NT2/D1 (cell line): ENCODE measurements at regions not wholly inside any gene's neighbourhood (a gene's known extent, or its start where the extent isn't known, plus 50 kb on each side); places are given as distances from the start of the nearest gene placed in this dataset.

Experiments
- YY1 ChIP-seq: IDR thresholded peaks from 2 replicates; pipeline ENCODE4 v1.6.1; 2011; ENCODE audit not compliant: insufficient read length, insufficient read depth
- ZNF274 ChIP-seq: IDR thresholded peaks from 2 replicates; pipeline ENCODE4 v1.6.1; 2011; ENCODE audit warnings: mild to moderate bottlenecking, low read depth, low read length

GRCh38 chr5:53323943-53324642, 156.3 kb upstream of the FST start:
- no peak for TF ChIP-seq YY1
- TF ChIP-seq ZNF274, result no peak
